Small intestine (tissue), 7 donors: ENCODE measurements at regions not wholly inside any gene's neighbourhood (a gene's known extent, or its start where the extent isn't known, plus 50 kb on each side); places are given as distances from the start of the nearest gene placed in this dataset.
A peak's percentile ranks its signal among the peaks of the same experiment; 100 is the strongest.
"Not testable (repeated sequence)": the region's sequence is repeated elsewhere in the genome, so short reads cannot be mapped to it uniquely, and the experiment has no call there.

Experiments used
- DNase-seq, 2 donors: peaks; one replicate each; pipeline versions ENCODE4 v3.0.0 to v3.0.0-alpha.2; 2013
- FAIRE-seq: peaks from 2 replicates; lab custom pipeline; 2012; peaks lifted over from hg19 to GRCh38; lab: Jason Lieb, UNC
- H3K27ac ChIP-seq, 3 donors: one replicate each; pipeline ENCODE4 v1.5.1; 2013; ENCODE audit warnings: low read length in 2 of 3, mild to moderate bottlenecking in 2 of 3, control low read depth in 1 of 3, inconsistent platforms in 1 of 3, low read depth in 1 of 3, moderate library complexity in 1 of 3
- H3K27me3 ChIP-seq, 3 donors: one replicate each; pipeline ENCODE4 v1.6.1; 2013; ENCODE audit warnings: low read length in 3 of 3, inconsistent platforms in 1 of 3; ENCODE audit not compliant: control insufficient read depth in 3 of 3, insufficient read depth in 3 of 3
- H3K36me3 ChIP-seq, 3 donors: one replicate each; pipeline ENCODE4 v1.6.1; 2013; ENCODE audit warnings: low read length in 3 of 3, inconsistent platforms in 1 of 3, low read depth in 1 of 3, mild to moderate bottlenecking in 1 of 3, moderate library complexity in 1 of 3; ENCODE audit not compliant: control insufficient read depth in 3 of 3, insufficient read depth in 2 of 3
- H3K4me1 ChIP-seq, 3 donors: one replicate each; pipeline ENCODE4 v1.6.1; 2013; ENCODE audit warnings: low read length in 2 of 3, inconsistent platforms in 1 of 3, low read depth in 1 of 3, mild to moderate bottlenecking in 1 of 3, moderate library complexity in 1 of 3; ENCODE audit not compliant: control insufficient read depth in 3 of 3, insufficient read depth in 2 of 3
- H3K4me3 ChIP-seq, 3 donors: one replicate each; pipeline ENCODE4 v1.5.1; 2013; ENCODE audit warnings: low read length in 3 of 3, control low read depth in 1 of 3, inconsistent platforms in 1 of 3, low read depth in 1 of 3, mild to moderate bottlenecking in 1 of 3, moderate library complexity in 1 of 3
- H3K9me3 ChIP-seq, 2 donors: one replicate each; pipeline ENCODE4 v1.6.1; 2013; ENCODE audit warnings: low read depth in 1 of 2, low read length in 1 of 2; ENCODE audit not compliant: control insufficient read depth in 2 of 2, insufficient read depth in 1 of 2
- WGBS, 3 donors: extraction: QIAGEN DNeasy Blood & Tissue Kit; methylation state at CpG; one replicate each; pipeline ENCODE4 v1.1.7; 2013; 5-methylcytosine and 5-hydroxymethylcytosine counted together
- donor health status: healthy with polysubstance abuse.
- donor health status: control.
- donor health status: control.
- donor health status: Bipolar disorder and iron deficiency.
- donor health status: healthy.

DNA sequence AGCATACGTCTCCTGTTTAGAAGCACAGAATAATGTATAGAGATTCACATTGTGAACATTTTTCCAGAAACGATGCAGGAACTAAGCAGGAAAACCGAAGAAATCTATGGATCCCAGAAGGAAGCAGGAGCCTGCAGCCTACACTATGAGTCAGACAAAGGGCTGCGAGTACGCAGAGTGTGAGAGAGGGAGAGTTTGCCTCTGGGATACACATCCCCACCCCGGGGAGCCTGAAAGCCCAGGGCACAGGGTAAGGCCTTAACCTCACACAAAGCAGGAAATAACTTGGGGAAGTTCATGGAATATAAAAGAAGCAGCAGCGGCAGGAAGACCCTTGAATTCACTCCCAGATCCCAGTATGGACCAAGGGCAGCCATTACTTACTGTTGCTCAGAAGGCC, 842.1 kb upstream of the MANEA start:
- FAIRE-seq (no peak), DNase-seq (no peak)
- H3K27ac ChIP-seq, result no peak overlapping the region
- WGBS, 3 donors, result 80 to 92% (median 84%) methylated on average over 7 of the region's 7 CpGs
- no peaks in the 10 kb centered on the region for H3K27me3 ChIP-seq
- no peaks in the 10 kb centered on the region for H3K9me3 ChIP-seq
- H3K4me3 ChIP-seq, result no peak overlapping the region
- H3K4me1 ChIP-seq, result no peaks in the 10 kb centered on the region
- H3K36me3 ChIP-seq, result no peaks in the 10 kb centered on the region

GRCh38 chr6:94734751-94735150, 842.6 kb upstream of the MANEA start:
- H3K27me3 ChIP-seq, result no peaks in the 10 kb centered on the region
- FAIRE-seq, result peak; percentile 23
- no peaks in the 10 kb centered on the region for H3K4me1 ChIP-seq
- no peak overlapping the region for H3K27ac ChIP-seq
- no peaks in the 10 kb centered on the region for H3K36me3 ChIP-seq
- WGBS, 3 donors, result 88 to 91% (median 89%) methylated on average over 1 of the region's 1 CpG
- H3K4me3 ChIP-seq, result no peak overlapping the region
- DNase-seq, result no peak
- H3K9me3 ChIP-seq, result no peaks in the 10 kb centered on the region

DNA sequence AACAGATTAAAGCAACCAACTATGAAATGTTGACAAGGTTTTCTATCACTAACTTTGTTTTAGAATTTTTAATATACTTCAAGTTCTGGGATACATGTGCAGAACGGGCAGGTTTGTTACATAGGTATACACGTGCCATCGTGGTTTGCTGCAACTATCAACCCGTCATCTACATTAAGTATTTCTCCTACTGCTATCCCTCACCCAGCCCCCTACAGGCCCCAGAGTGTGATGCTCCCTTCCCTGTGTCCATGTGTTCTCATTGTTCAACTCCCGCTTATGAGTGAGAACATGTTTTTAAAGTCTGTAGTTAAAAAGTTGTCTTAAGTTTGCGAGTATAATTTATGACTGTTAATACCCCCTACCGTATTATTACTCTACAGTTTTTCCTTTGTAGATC, 844.3 kb upstream of the MANEA start:
- H3K27me3 ChIP-seq, result no peaks in the 10 kb centered on the region
- no peaks in the 10 kb centered on the region for H3K36me3 ChIP-seq
- FAIRE-seq (no peak), DNase-seq (no peak)
- WGBS, 3 donors, result 86 to 93% (median 89%) methylated on average over 7 of the region's 7 CpGs
- no peaks in the 10 kb centered on the region for H3K4me1 ChIP-seq
- no peaks in the 10 kb centered on the region for H3K9me3 ChIP-seq
- no peak overlapping the region for H3K27ac ChIP-seq
- H3K4me3 ChIP-seq, result no peak overlapping the region

DNA sequence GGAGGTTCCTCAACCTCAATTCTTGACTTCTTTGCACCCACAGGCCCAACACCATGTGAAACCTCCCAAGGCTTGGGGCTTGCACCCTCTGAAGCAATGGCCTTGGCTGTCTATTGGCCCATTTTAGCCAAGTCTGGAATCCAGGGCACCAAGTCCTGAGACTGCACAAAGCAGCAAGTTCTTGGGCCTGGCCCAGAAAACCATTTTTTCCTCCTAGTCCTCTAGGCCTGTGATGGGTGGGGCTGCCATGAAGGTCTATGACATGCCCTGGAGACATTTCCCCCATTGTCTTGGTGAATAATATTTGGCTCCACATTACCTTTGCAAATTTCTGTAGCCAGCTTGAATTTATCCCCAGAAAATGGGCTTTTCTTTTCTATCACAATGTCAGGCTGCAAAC, 849.6 kb upstream of the MANEA start:
- DNase-seq (no peak), FAIRE-seq (no peak)
- no peaks in the 10 kb centered on the region for H3K36me3 ChIP-seq
- H3K4me1 ChIP-seq, result no peaks in the 10 kb centered on the region
- no peak overlapping the region for H3K4me3 ChIP-seq
- H3K9me3 ChIP-seq, result peaks cover 0 to 12% of the 10 kb centered on the region in 2 donors
- no peaks in the 10 kb centered on the region for H3K27me3 ChIP-seq
- no peak overlapping the region for H3K27ac ChIP-seq

DNA sequence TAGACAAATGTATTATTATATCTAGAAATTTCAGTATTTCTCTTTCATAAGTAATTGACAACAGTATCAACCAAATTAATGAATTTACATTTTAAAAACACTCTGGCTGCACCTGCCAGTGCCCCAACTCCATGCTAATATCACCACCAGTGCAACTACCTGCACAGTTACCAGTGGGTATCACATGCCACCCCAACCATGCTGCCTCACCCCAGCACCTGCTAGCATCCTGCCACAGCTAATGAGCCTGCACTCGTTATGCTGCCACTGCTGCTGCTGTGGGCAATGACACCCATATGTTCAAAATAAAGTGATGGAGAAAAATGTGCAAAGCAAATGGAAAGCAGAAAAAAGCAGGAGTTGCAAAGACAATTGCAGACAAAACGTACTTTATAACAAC, 855.9 kb upstream of the MANEA start:
- WGBS, 3 donors, result 52 to 74% (median 66%) methylated on average over 2 of the region's 2 CpGs
- FAIRE-seq, result no peak

DNA sequence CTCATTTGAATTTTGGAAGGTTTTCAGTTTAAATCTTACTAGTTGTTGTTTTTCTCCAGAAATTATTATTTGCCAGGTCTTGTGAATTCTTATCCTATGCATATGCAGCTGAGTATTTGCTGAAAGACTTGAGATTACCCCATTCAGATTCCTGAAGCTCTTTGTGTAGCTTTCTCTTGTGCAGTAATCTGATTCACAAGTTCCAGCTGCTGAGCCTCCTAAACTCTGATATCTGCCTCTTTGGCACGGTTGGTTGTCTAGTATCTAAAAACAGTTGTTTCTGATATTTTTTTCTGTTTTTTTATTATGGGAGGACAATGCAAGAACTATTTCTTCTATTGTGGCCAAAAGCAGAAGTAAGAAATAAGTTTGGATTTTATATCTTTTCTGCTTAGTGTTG, 863.9 kb upstream of the MANEA start:
- Histone ChIP-seq H3K36me3 (no peaks in the 10 kb centered on the region), H3K4me3 (no peak overlapping the region), H3K27ac (no peak overlapping the region), H3K27me3 (no peaks in the 10 kb centered on the region), H3K4me1 (no peaks in the 10 kb centered on the region), H3K9me3 (no peaks in the 10 kb centered on the region)
- DNase-seq, result no peak
- FAIRE-seq, result no peak
- WGBS, 3 donors, result 37 to 63% (median 42%) methylated on average over 1 of the region's 1 CpG

More for the DNA sequence above, 855.9 kb upstream of the MANEA start:
- Histone ChIP-seq H3K4me1 (no peaks in the 10 kb centered on the region), H3K4me3 (no peak overlapping the region), H3K27me3 (no peaks in the 10 kb centered on the region), H3K9me3 (peaks cover 0 to 1% of the 10 kb centered on the region in 2 donors), H3K27ac (no peak overlapping the region), H3K36me3 (no peaks in the 10 kb centered on the region)
- DNase-seq, result no peak

GRCh38 chr6:94698773-94699172, 878.6 kb upstream of the MANEA start:
- no peak for DNase-seq
- H3K4me1 ChIP-seq, result no peaks in the 10 kb centered on the region
- H3K36me3 ChIP-seq, result no peaks in the 10 kb centered on the region
- H3K27ac ChIP-seq, result no peak overlapping the region
- H3K4me3 ChIP-seq, result no peak overlapping the region
- WGBS, 3 donors, result 61 to 73% (median 71%) methylated on average over 1 of the region's 1 CpG
- no peaks in the 10 kb centered on the region for H3K9me3 ChIP-seq
- FAIRE-seq, result no peak
- H3K27me3 ChIP-seq, result no peaks in the 10 kb centered on the region

- DNase-seq, H3K36me3 ChIP-seq, H3K9me3 ChIP-seq, H3K4me3 ChIP-seq, H3K27me3 ChIP-seq, H3K27ac ChIP-seq, H3K4me1 ChIP-seq: not testable (repeated sequence)
- 81 to 89% (median 88%) methylated on average over 6 of the region's 6 CpGs for WGBS, 3 donors
- peak; percentile 79 for FAIRE-seq
Measured at GRCh38 chr6:94687255-94687654, 890.1 kb upstream of the MANEA start.

DNA sequence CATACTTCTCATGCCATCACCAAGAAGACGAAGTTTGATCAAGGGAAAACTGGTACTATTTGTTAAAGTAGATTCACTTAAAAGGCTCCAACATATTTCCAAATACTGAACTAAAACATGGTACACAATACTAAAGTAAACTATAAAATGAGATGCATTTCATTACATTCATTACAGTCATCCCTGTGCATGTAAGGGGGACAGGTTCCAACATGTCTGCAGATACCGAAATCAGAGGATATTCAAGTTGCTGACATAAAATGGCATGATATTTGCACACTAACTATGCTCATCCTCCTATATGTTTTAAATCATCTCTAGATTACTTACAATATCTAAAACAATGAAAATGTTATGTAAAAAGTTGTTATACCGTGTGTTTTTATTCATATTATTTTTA, 893.9 kb upstream of the MANEA start:
- WGBS, 3 donors, result 69 to 82% (median 71%) methylated on average over 3 of the region's 3 CpGs
- DNase-seq (no peak), FAIRE-seq (no peak)
- H3K4me1 ChIP-seq, result no peaks in the 10 kb centered on the region
- H3K27ac ChIP-seq, result no peak overlapping the region
- H3K9me3 ChIP-seq, result no peaks in the 10 kb centered on the region
- H3K36me3 ChIP-seq, result no peaks in the 10 kb centered on the region
- H3K4me3 ChIP-seq, result no peak overlapping the region
- no peaks in the 10 kb centered on the region for H3K27me3 ChIP-seq
